ENCODE measurements at regions not wholly inside any gene's neighbourhood (a gene's known extent, or its start where the extent isn't known, plus 50 kb on each side); places are given as distances from the start of the nearest gene placed in this dataset.

DNA sequence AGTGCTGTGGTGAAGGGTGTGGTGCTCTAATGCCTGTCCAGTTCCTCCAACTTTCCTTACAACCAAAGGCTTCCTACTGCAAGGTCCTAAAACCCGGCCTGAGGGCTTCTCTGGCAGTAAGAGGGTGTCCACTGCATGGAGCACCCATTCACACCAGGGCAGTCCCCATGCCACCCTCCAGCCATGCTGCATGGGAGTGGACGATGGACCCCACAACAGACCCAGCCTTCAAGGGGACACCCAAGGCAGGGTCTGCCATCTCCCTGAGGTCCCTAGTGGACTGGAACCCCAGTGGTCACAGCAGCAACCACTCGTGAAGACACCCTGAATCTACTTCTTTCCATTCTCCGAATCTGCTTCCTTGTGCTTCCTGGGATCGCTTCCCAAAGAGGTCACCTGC is 117.6 kb upstream of the SOX1 start:
- H3K36me3 Mint-ChIP-seq, result no peaks in the 10 kb centered on the region
- peak; percentile 3 to 10 for DNase-seq (ENCODE audit: low spot score in 2 of 2, unreplicated experiment in 2 of 2)
- TF ChIP-seq, protein P1, sequence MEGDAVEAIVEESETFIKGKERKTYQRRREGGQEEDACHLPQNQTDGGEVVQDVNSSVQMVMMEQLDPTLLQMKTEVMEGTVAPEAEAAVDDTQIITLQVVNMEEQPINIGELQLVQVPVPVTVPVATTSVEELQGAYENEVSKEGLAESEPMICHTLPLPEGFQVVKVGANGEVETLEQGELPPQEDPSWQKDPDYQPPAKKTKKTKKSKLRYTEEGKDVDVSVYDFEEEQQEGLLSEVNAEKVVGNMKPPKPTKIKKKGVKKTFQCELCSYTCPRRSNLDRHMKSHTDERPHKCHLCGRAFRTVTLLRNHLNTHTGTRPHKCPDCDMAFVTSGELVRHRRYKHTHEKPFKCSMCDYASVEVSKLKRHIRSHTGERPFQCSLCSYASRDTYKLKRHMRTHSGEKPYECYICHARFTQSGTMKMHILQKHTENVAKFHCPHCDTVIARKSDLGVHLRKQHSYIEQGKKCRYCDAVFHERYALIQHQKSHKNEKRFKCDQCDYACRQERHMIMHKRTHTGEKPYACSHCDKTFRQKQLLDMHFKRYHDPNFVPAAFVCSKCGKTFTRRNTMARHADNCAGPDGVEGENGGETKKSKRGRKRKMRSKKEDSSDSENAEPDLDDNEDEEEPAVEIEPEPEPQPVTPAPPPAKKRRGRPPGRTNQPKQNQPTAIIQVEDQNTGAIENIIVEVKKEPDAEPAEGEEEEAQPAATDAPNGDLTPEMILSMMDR (IDR thresholded peaks at IDR 0.05; ENCODE audit: unreplicated experiment), result no peak
- H3K4me1 Mint-ChIP-seq, result no peaks in the 10 kb centered on the region
- no peak overlapping the region for H3K4me3 Mint-ChIP-seq
- no peak overlapping the region for H3K27ac Mint-ChIP-seq
- H3K27me3 Mint-ChIP-seq (ENCODE audit: low read depth), result peaks cover 20% of the 10 kb centered on the region
- peaks cover 12% of the 10 kb centered on the region for H3K9me3 Mint-ChIP-seq

DNA sequence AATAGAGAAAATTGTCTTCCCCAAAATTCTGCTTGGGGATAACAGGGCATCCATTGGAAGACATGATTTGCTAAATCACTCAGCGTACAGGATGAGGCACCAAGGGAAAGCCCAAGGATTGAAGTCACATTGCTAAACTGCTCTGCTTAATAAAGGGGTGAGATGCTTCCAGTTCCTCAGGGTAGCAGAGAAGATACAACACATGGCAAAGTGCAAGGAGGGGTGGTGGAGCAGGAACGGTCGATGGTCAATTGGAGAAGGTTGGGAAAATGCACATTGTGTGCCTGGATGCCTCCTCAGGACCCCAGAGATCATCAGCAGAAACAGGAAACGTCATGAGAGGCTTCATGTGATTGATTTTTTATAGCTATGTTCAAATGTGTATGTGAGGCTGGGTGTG is 116.3 kb upstream of the SOX1 start:
- no peak overlapping the region for H3K27ac Mint-ChIP-seq
- no peaks in the 10 kb centered on the region for H3K36me3 Mint-ChIP-seq
- H3K9me3 Mint-ChIP-seq, result peaks cover 12% of the 10 kb centered on the region
- H3K4me1 Mint-ChIP-seq, result no peaks in the 10 kb centered on the region
- no peak overlapping the region for H3K4me3 Mint-ChIP-seq
- TF ChIP-seq, protein P1 (IDR thresholded peaks at IDR 0.05; ENCODE audit: unreplicated experiment), result no peak
- H3K27me3 Mint-ChIP-seq (ENCODE audit: low read depth), result peaks cover 19% of the 10 kb centered on the region
- DNase-seq (ENCODE audit: low spot score in 2 of 2, unreplicated experiment in 2 of 2), result no peak

DNA sequence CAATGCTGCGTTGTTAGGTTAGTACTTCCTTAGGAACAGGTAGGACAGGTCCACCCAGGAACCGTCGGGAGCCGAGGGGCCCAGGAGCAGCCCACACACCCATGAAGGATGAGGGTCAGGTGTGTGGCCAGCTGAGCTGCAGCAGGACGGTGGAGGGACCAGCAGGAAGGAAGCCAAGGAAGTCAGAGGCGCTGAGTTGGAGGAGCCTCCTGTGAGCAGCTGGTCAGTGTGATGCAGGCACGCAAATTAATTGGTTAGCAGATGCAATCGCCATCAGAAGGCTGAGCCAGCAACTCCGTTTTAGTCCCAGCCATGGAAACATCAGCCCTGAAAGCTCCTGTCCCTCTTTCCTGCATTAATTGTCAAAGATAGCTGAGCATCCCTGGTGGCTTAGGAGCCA is 114.9 kb upstream of the SOX1 start:
- H3K36me3 Mint-ChIP-seq, result no peaks in the 10 kb centered on the region
- peaks cover 10% of the 10 kb centered on the region for H3K27me3 Mint-ChIP-seq (ENCODE audit: low read depth)
- TF ChIP-seq, protein P1 (IDR thresholded peaks at IDR 0.05; ENCODE audit: unreplicated experiment), result no peak
- H3K4me1 Mint-ChIP-seq, result no peaks in the 10 kb centered on the region
- peak in 1 of 2 experiments; percentile 13 for DNase-seq (ENCODE audit: low spot score in 2 of 2, unreplicated experiment in 2 of 2)
- H3K9me3 Mint-ChIP-seq, result peaks cover 12% of the 10 kb centered on the region
- H3K27ac Mint-ChIP-seq, result no peak overlapping the region
- H3K4me3 Mint-ChIP-seq, result no peak overlapping the region

DNA sequence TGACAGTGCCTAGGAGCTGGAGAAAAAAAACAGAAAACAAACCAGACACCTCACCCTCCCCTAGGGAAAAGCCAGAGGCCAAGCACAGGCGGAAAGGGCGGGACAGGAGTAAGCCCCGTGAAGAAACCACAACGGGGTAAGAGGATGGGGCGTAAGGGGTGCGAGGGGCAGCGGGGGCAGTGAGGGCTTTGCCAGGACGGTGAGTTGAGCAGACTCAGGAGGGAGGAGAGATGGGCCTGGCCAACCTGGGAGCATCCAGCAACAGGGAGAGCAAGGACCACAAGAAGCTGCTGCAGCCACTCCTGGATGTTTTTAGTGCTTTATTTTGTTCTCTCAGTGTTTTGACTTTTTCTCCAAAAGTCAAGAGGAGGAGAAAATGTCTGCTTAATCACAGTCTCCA is 114.1 kb upstream of the SOX1 start:
- H3K9me3 Mint-ChIP-seq, result peaks cover 12% of the 10 kb centered on the region
- H3K4me3 Mint-ChIP-seq, result no peak overlapping the region
- TF ChIP-seq, protein P1 (IDR thresholded peaks at IDR 0.05; ENCODE audit: unreplicated experiment), result no peak
- H3K36me3 Mint-ChIP-seq, result no peaks in the 10 kb centered on the region
- H3K4me1 Mint-ChIP-seq, result no peaks in the 10 kb centered on the region
- no peak overlapping the region for H3K27ac Mint-ChIP-seq
- DNase-seq (ENCODE audit: low spot score in 2 of 2, unreplicated experiment in 2 of 2), result peak in 1 of 2 experiments; percentile 2
- H3K27me3 Mint-ChIP-seq (ENCODE audit: low read depth), result peaks cover 4% of the 10 kb centered on the region

DNA sequence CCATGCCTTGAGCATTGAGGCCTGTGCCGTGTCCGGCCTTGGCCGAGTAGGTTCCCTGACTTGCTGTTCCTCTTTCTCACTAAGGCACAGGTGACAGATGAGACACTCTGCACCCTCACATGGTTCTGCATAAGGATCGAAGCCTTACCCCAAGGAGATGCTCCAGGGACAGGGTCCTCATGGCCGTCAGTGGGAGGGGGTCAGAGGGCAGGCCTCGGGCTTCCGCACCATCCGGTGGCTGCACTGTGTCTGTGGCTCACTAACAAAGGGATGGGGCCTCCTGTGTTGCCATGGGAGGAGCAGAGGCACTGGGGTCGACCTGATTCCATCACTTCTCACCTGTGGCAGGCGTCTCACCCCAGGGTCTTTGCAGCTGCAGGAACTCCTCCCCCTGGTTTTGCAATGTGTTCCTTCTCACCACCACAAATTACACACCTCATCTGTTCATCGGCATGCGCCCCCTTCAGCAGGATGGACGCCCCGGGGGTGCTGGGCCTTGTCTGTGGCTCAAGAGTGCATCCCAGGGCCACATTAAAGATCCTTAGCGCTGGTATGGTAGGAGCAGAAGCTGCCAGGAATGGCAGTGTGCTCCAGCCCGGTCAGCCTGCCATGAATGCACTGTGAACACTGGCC is 113.3 kb upstream of the SOX1 start:
- H3K4me1 Mint-ChIP-seq, result no peaks in the 10 kb centered on the region
- no peak overlapping the region for H3K4me3 Mint-ChIP-seq
- DNase-seq (ENCODE audit: low spot score in 2 of 2, unreplicated experiment in 2 of 2), result peak in 1 of 2 experiments; percentile 2
- H3K36me3 Mint-ChIP-seq, result no peaks in the 10 kb centered on the region
- H3K27ac Mint-ChIP-seq, result no peak overlapping the region
- H3K27me3 Mint-ChIP-seq (ENCODE audit: low read depth), result no peaks in the 10 kb centered on the region
- peaks cover 12% of the 10 kb centered on the region for H3K9me3 Mint-ChIP-seq
- TF ChIP-seq, protein P1 (IDR thresholded peaks at IDR 0.05; ENCODE audit: unreplicated experiment), result no peak
